ENCODE measurements at regions not wholly inside any gene's neighbourhood (a gene's known extent, or its start where the extent isn't known, plus 50 kb on each side); places are given as distances from the start of the nearest gene placed in this dataset.

DNA sequence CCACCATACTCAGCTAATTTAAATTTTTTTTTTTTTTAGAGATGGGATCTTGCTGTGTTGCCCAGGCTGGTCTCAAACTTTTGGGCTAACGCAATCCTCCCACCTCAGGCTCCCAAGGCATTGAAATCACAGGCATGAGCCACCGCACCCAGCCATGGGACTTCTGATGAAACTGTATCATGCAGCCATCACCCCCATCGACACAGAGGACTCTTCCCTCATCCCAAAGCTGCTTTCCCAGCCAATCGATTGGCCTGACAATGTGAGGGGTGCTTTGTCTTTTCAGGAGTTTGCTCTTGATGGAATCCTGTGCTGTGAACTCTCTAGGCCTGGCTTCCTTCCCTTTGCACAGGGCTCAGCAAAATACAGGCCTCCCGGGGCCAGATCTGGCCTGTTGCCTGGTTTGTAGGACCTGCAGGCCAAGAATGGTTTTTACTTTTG is 59.6 kb upstream of the NCOR2 start:
- no peak for DNase-seq

- no peak for DNase-seq
These were observed 58.7 kb upstream of the NCOR2 start for GRCh38 chr12:124625867-124626675.

DNA sequence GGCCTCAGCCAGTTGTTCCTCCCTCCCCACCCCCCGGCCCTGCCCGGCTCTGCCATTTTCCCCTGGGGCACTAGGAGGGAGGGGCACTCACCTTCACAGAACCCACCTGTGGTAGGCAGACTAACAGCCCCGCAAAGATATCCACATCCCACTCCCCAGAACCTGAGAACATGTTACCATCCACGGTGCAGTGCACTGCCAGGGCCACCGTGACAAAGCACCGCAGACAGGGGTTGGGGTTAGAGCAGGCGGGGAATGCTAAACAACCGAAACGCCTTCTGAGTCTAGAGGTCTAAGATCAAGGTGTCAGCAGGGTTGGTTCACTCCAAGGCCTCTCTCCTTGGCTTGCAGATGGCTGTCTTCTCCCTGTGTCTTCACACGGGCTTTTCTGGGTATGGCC is 57.4 kb upstream of the NCOR2 start:
- DNase-seq: no peak

DNA sequence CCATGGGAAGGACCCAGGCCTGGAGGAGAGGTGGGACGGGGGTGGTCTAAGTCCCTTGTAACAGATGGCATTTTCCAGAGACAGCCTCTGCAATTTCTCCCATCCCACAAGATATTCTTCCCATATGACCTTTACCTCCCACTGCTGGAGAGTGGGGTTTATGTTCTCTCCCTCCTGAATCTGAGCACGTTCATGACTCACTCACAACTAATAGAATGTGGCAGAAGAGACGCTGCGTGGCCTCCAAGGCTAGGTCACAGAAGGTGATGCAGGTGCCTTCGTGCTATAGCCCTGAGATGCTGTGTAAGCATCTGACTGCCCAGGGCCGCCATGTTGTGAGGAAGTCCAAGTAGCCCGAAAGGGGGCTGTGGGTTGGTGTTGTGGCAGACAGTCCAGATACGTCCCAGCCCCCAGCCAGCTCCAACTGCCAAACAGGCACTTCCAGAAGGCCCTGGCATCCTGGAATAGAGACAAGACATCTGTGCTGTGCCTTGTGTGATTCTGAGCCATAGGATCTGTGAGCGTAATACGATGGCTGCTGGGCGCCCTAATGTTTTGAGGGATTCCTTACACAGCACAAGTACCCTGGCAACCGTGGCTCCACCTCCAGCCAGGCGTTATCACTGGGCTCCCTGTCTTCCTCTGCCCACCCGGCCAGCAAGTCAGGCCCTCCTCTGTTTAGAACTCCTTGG is 56.1 kb upstream of the NCOR2 start:
- no peak for DNase-seq

DNA sequence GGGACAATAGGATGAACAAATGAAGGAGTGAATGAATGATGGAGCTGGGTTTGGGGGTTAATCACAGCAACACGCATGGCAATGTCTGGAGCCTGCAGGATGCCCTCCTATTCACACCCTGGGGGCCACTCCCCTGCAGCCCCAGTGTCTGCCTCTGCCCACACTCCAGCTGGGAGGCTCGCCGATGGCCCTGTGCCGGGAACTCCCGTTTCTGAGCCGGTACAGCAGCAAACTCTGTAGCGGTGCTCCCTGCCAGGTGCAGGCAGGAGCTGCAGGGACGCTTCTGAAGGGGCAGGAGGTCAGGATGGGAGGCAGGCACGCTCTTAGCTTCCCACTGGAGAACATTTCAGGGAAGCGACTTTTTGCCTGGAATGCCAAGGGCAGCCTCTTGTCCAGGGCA is 55.4 kb upstream of the NCOR2 start:
- DNase-seq: no peak

DNA sequence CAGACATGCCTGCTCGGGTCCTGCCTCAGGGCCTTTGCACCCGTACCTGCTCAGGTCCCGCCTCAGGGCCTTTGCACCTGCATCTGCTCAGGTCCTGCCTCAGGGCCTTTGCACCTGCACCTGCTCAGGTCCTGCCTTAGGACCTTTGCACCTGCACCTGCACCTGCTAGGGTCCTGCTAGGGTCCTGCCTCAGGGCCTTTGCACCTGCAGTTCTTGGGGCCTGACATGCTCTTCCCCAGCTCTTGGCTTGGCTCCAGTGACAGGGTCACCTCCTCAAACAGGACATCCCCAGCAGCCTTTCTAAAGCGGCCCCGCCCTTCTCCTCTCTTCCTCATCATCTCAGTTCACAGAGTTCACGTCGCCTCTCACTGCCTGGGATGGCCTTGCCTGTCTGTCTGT is 54.9 kb upstream of the NCOR2 start:
- DNase-seq: no peak

GRCh38 chr12:124621296-124621660 is 53.9 kb upstream of the NCOR2 start:
- DNase-seq: no peak

DNA sequence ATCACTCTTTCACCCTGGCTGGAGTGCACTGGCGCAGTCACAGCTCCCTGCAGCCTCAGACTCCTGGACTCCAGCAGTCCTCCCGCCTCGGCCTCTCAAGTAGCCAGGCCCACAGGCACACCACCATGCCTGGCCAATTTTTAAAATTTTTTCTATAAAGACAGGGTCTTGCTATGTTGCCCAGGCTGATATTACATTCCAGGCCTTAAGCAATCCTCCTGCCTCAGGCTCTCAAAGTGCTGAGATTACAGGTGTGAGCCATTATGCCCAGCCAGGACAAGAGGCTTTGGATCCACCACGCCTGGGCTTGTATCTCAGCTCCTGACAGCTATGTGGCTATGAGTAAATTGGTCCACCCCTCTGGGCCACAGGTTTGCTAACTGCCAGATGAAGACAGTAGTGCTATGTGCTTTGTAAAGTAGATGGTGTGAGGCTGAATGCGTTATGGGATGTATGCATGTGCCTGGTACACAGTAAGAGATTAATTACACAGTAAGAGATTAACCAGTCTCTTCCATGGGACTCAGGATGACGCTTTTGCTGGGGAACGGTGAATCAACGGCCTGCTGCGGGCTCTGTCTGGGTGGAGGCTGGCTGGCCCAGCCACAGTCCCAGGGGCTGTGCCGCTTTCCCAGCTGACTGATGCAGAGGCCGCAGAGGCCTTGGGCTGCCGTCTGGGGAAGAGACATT is 53.3 kb upstream of the NCOR2 start:
- no peak for DNase-seq

GRCh38 chr12:124618291-124618902 is 51.0 kb upstream of the NCOR2 start:
- no peak for DNase-seq

DNA sequence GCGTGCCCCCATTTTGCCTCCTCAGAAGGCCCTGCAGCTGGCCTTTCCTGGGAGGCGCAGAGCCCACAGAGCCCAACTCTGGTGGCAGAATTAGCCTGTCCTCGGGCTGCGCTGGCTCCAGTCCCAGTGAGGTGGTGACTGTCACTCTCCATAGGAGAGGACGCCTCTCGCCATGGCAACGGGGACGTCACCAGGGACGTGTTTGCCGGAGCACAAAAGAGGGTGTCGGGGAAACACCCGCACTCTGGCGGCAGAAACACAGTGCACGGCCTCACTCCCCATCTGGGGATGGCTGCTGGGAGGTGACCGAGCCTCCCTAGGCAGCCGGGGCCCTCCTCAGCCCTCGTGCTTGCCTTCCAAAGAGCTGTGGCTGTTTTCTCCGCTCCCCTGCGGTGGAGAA is 50.2 kb upstream of the NCOR2 start:
- no peak for DNase-seq
